GM18498 (cell line): ENCODE measurements at regions not wholly inside any gene's neighbourhood (a gene's known extent, or its start where the extent isn't known, plus 50 kb on each side); places are given as distances from the start of the nearest gene placed in this dataset.

Experiments
- ATAC-seq: cut with Tn5 transposase; IDR thresholded peaks from one replicate; pipeline ENCODE4 v1.9.1; 2021; ENCODE audit warnings: mild to moderate bottlenecking, moderate library complexity; ENCODE audit not compliant: unreplicated experiment

GRCh38 chrY:12981074-12981473, 76.4 kb downstream of the DDX3Y start:
- no peak for ATAC-seq

- ATAC-seq, result no peak
Measured at GRCh38 chrY:12982249-12982829, 77.7 kb downstream of the DDX3Y start.

- ATAC-seq, result no peak
Measured at GRCh38 chrY:12984637-12985344, 80.1 kb downstream of the DDX3Y start.

GRCh38 chrY:13017493-13017892, 112.8 kb downstream of the DDX3Y start:
- ATAC-seq, result no peak

GRCh38 chrY:13019486-13019885, 114.8 kb downstream of the DDX3Y start:
- ATAC-seq, result no peak

GRCh38 chrY:13020839-13021238, 116.2 kb downstream of the DDX3Y start:
- no peak for ATAC-seq

- ATAC-seq, result no peak
Measured at GRCh38 chrY:13023607-13024006, 118.9 kb downstream of the DDX3Y start.

- no peak for ATAC-seq
Measured at GRCh38 chrY:13024447-13024846, 119.8 kb downstream of the DDX3Y start.

GRCh38 chrY:13026906-13027305, 122.2 kb downstream of the DDX3Y start:
- ATAC-seq, result no peak

GRCh38 chrY:13040232-13040631, 135.6 kb downstream of the DDX3Y start:
- ATAC-seq, result no peak

- no peak for ATAC-seq
Measured at GRCh38 chrY:13053501-13053900, 148.8 kb downstream of the DDX3Y start.

GRCh38 chrY:13066372-13066771, 161.7 kb downstream of the DDX3Y start:
- no peak for ATAC-seq

GRCh38 chrY:13068696-13069095, 164.0 kb downstream of the DDX3Y start:
- no peak for ATAC-seq

GRCh38 chrY:13069111-13069510, 164.4 kb downstream of the DDX3Y start:
- no peak for ATAC-seq

- peak; percentile 65 for ATAC-seq
Measured at GRCh38 chrY:13082748-13083147, 178.1 kb downstream of the DDX3Y start.

- ATAC-seq, result no peak
Measured at GRCh38 chrY:13091575-13091974, 186.9 kb downstream of the DDX3Y start.

- no peak for ATAC-seq
Measured at GRCh38 chrY:13092986-13093385, 188.3 kb downstream of the DDX3Y start.

GRCh38 chrY:13093461-13093860, 188.8 kb downstream of the DDX3Y start:
- no peak for ATAC-seq

GRCh38 chrY:13094411-13094810, 189.7 kb downstream of the DDX3Y start:
- no peak for ATAC-seq

GRCh38 chrY:13094904-13095600, 190.4 kb downstream of the DDX3Y start:
- ATAC-seq, result no peak

- peak; percentile 93 for ATAC-seq
Measured at GRCh38 chrY:13126881-13127456, 222.3 kb downstream of the DDX3Y start.

- ATAC-seq, result peak; percentile 80
Measured at GRCh38 chrY:13127476-13127875, 222.8 kb downstream of the DDX3Y start.
